HCT116 (cell line): ENCODE measurements at regions not wholly inside any gene's neighbourhood (a gene's known extent, or its start where the extent isn't known, plus 50 kb on each side); places are given as distances from the start of the nearest gene placed in this dataset.
A peak's percentile ranks its signal among the peaks of the same experiment; 100 is the strongest.

Experiments
- ATAC-seq: fragments of 200-7000 bp; cut with Tn5 transposase; 2 replicates; pipeline ENCODE4 v1.9.1; 2020; ENCODE audit warnings: mild to moderate bottlenecking, moderate library complexity
- BruUV-seq: library from RNA; stranded (reverse); fragments of 400-500 nt; replicated peaks from 2 replicates; lab custom pipeline; 2021; lab: Mats Ljungman, UMichigan
- CTCF ChIA-PET: fragments of 300-600 bp; sonication (Branson Sonifier 250); formaldehyde crosslinking; loops from one replicate; lab custom pipeline; 2021; ENCODE audit warnings: antibody characterized with exemption; lab: Charles Lee
- POLR2A ChIA-PET: fragments of 300-600, 350-600 bp; sonication (Branson Sonifier 250); formaldehyde crosslinking; loops from one replicate; lab custom pipeline; 2021; ENCODE audit warnings: antibody characterized with exemption; lab: Charles Lee
- RAD21 ChIA-PET, 2 experiments: fragments of 300-600 bp; sonication (Branson Sonifier 250); formaldehyde crosslinking; loops; one replicate each; lab custom pipeline; 2023; ENCODE audit warnings: low total read pairs in 2 of 2; ENCODE audit not compliant: uncharacterized antibody in 2 of 2, unreplicated experiment in 2 of 2, low non-redundant PET in 1 of 2; lab: Charles Lee
- DNase-seq: peaks from one replicate; pipeline ENCODE4 v3.0.0-alpha.2; 2010; ENCODE audit warnings: low read depth, low spot score
- H2AFZ ChIP-seq: fragments of 200-600 bp; shearing (Covaris generic), sonication (generic); 2 replicates; pipeline ENCODE4 v1.6.1; 2017; ENCODE audit warnings: low read depth, mixed run types, mixed read lengths, antibody characterized with exemption, low read length; ENCODE audit not compliant: poor library complexity, severe bottlenecking
- H3K27ac ChIP-seq: 2 replicates; pipeline ENCODE4 v1.5.1; 2012; ENCODE audit warnings: low read depth, low read length
- H3K27me3 ChIP-seq: fragments of 200-600 bp; sonication (generic); 2 replicates; pipeline ENCODE4 v1.6.1; 2016; ENCODE audit warnings: mixed run types, low read length, mixed read lengths; ENCODE audit not compliant: insufficient read depth
- H3K36me3 ChIP-seq, 2 experiments: fragments of 200-500 bp in 1 of 2; fragments of 200-600 bp in 1 of 2; sonication (Bioruptor generic) in 1 of 2; sonication (generic) in 1 of 2; 2 replicates each; pipeline versions ENCODE4 v1.5.1 to v1.6.1; 2014 to 2016; ENCODE audit warnings: low read length in 2 of 2, inconsistent platforms in 1 of 2, mixed read lengths in 1 of 2, mixed run types in 1 of 2; ENCODE audit not compliant: insufficient read depth in 2 of 2, control insufficient read depth in 1 of 2
- H3K4me1 ChIP-seq, 2 experiments: fragments of 200-600 bp in 1 of 2; sonication (generic) in 1 of 2; 2 replicates each; pipeline versions ENCODE4 v1.5.1 to v1.6.1; 2012 to 2017; ENCODE audit warnings: low read length in 2 of 2, inconsistent platforms in 1 of 2, mild to moderate bottlenecking in 1 of 2, mixed read lengths in 1 of 2, mixed run types in 1 of 2, moderate library complexity in 1 of 2; ENCODE audit not compliant: insufficient read depth in 2 of 2, control insufficient read depth in 1 of 2
- H3K4me2 ChIP-seq: fragments of 200-600 bp; sonication (generic); 2 replicates; pipeline ENCODE4 v1.6.1; 2017; ENCODE audit warnings: mixed run types, low read length, mixed read lengths
- H3K4me3 ChIP-seq, 2 experiments: fragments of 200-600 bp in 1 of 2; sonication (generic) in 1 of 2; replicated peaks in 1 of 2; 2 replicates each; pipeline ENCODE4 v1.5.1; 2011 to 2016; ENCODE audit warnings: low read length in 2 of 2, control low read depth in 1 of 2, low read depth in 1 of 2, mild to moderate bottlenecking in 1 of 2, mixed read lengths in 1 of 2, mixed run types in 1 of 2
- H3K79me2 ChIP-seq: fragments of 200-600 bp; sonication (generic); 2 replicates; pipeline ENCODE4 v1.6.1; 2017; ENCODE audit warnings: mild to moderate bottlenecking, mixed run types, low read length, moderate library complexity, mixed read lengths; ENCODE audit not compliant: insufficient read depth
- H3K9ac ChIP-seq: fragments of 200-600 bp; sonication (generic); 2 replicates; pipeline ENCODE4 v1.6.1; 2016; ENCODE audit warnings: low read length, mixed read lengths
- H3K9me2 ChIP-seq: fragments of 200-600 bp; sonication (generic), shearing (Covaris generic); 2 replicates; pipeline ENCODE4 v1.6.1; 2017; ENCODE audit warnings: mixed run types, mild to moderate bottlenecking, moderate library complexity; ENCODE audit not compliant: insufficient read depth
- H3K9me3 ChIP-seq, 2 experiments: fragments of 200-500 bp in 1 of 2; fragments of 200-600 bp in 1 of 2; sonication (Bioruptor generic) in 1 of 2; sonication (generic) in 1 of 2; 2 replicates each; pipeline ENCODE4 v1.6.1; 2014 to 2017; ENCODE audit warnings: low read length in 2 of 2, mixed read lengths in 2 of 2, inconsistent platforms in 1 of 2, low read depth in 1 of 2, mild to moderate bottlenecking in 1 of 2, mixed run types in 1 of 2, moderate library complexity in 1 of 2; ENCODE audit not compliant: control insufficient read depth in 1 of 2, insufficient read depth in 1 of 2
- H4K20me1 ChIP-seq: fragments of 200-600 bp; sonication (generic), shearing (Covaris generic); 2 replicates; pipeline ENCODE4 v1.6.1; 2017; ENCODE audit warnings: mixed run types, mild to moderate bottlenecking, moderate library complexity; ENCODE audit not compliant: insufficient read depth
- CBX3 ChIP-seq: IDR thresholded peaks from 2 replicates; pipeline ENCODE4 v1.6.1; 2012; ENCODE audit warnings: low read depth
- CEBPB ChIP-seq: IDR thresholded peaks from 2 replicates; pipeline ENCODE4 v1.6.1; 2012; ENCODE audit warnings: low read depth
- EGR1 ChIP-seq: IDR thresholded peaks from 2 replicates; pipeline ENCODE4 v1.6.1; 2012; ENCODE audit warnings: low read depth
- EZH2 ChIP-seq: fragments of 200-600 bp; sonication (generic); IDR thresholded peaks from 2 replicates; pipeline ENCODE4 v1.6.1; 2017; ENCODE audit warnings: antibody characterized with exemption, mixed run types
- JUND ChIP-seq: IDR thresholded peaks from 2 replicates; pipeline ENCODE4 v1.6.1; 2012
- POLR2A ChIP-seq: IDR thresholded peaks from 2 replicates; pipeline ENCODE4 v1.7.0; 2011; ENCODE audit warnings: borderline replicate concordance; ENCODE audit not compliant: insufficient read depth, insufficient read length; ENCODE audit errors: extremely low read depth
- POLR2AphosphoS5 ChIP-seq: IDR thresholded peaks from 2 replicates; pipeline ENCODE4 v1.6.1; 2011; ENCODE audit warnings: mild to moderate bottlenecking, low read depth, low read length, moderate library complexity
- RAD21 ChIP-seq: IDR thresholded peaks from 2 replicates; pipeline ENCODE4 v1.6.1; 2012; ENCODE audit warnings: low read depth, mild to moderate bottlenecking
- SIN3A ChIP-seq: IDR thresholded peaks from 2 replicates; pipeline ENCODE4 v1.6.1; 2012; ENCODE audit warnings: low read depth
- TCF7L2 ChIP-seq: IDR thresholded peaks from 2 replicates; pipeline ENCODE4 v1.7.0; 2011; ENCODE audit warnings: borderline replicate concordance, inconsistent platforms; ENCODE audit not compliant: insufficient read depth, insufficient read length; ENCODE audit errors: extremely low read depth
- YY1 ChIP-seq: IDR thresholded peaks from 2 replicates; pipeline ENCODE4 v1.6.1; 2011; ENCODE audit warnings: low read length, low read depth, moderate library complexity, mild to moderate bottlenecking; ENCODE audit not compliant: insufficient replicate concordance; ENCODE audit errors: extremely low read depth
- ZFX ChIP-seq: fragments of 450-650 bp; IDR thresholded peaks from 2 replicates; pipeline ENCODE4 v1.6.1; 2017
- ZNF274 ChIP-seq: fragments of 200-500 bp; sonication (Bioruptor generic); IDR thresholded peaks from 2 replicates; pipeline ENCODE4 v1.6.1; 2014; ENCODE audit warnings: mild to moderate bottlenecking, low read depth, low read length, inconsistent platforms
- intact Hi-C: fragments of 100-400 bp; cut with micrococcal nuclease; formaldehyde crosslinking; loops from 2 replicates; pipeline ENCODE4 v1.10.0; 2022
- TF ChIP-seq, protein P1 (sequence below): IDR thresholded peaks from 2 replicates; pipeline ENCODE4 v1.6.1; 2012
- TF ChIP-seq, protein P2 (sequence below): IDR thresholded peaks from 2 replicates; pipeline ENCODE4 v1.6.1; 2011; ENCODE audit warnings: mild to moderate bottlenecking, low read length, moderate library complexity; ENCODE audit not compliant: insufficient replicate concordance; ENCODE audit errors: extremely low read depth

DNA sequence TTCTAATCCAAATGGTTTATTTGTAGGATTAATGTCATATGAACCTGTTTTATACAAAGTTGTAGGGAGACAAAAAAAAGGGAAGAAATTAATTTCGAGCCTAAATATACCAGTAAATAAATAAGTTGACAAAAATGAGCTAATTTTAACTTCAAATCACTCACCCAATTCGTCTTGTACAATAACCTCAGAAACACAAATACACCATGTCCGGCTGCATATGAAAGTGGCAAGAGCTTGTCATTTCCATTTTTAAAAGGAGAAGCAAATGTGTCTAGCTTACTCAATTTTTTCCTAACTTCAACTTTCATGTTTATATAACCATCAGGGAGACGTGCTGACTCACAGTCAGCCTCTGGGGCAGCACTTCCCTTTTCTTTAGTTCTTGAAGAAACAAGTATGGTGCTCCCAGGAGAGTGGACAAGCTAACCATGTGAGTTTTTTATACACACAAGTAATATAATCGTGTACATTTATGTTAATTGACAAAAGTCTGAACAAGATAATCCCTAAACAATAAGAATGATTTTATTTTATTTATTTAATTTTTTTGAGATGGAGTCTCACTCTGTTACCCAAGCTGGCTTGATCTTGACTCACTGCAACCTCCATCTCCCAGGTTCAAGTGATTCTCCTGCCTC lies 55.5 kb upstream of the SGK1 start:
- RAD21 ChIA-PET: no interaction called here
- Histone ChIP-seq H3K4me3 (no peak overlapping the region), H3K36me3 (no peaks in the 10 kb centered on the region), H3K79me2 (no peaks in the 10 kb centered on the region), H4K20me1 (no peaks in the 10 kb centered on the region), H3K4me1 (peaks cover 0 to 4% of the 10 kb centered on the region in 2 experiments; a peak in 2 of 4 replicates), H3K9me3 (no peaks in the 10 kb centered on the region), H3K9me2 (no peaks in the 10 kb centered on the region)
- no TSS peak for BruUV-seq
- intact Hi-C loops: no loop called here
- POLR2A ChIA-PET: no interaction called here
- TF ChIP-seq YY1 (no peak), EGR1 (no peak), RAD21 (no peak), TCF7L2 (no peak), SIN3A (no peak), ZFX (no peak)
- TF ChIP-seq, all 23 proteins: peak for 0
- peak overlapping the region; percentile 38 for H2AFZ ChIP-seq
- H3K9ac ChIP-seq: no peak overlapping the region
- H3K27ac ChIP-seq: no peak overlapping the region
- H3K4me2 ChIP-seq: no peak overlapping the region
- CTCF ChIA-PET: no interaction called here
- H3K27me3 ChIP-seq: no peaks in the 10 kb centered on the region
- DNase-seq: no peak
- ATAC-seq: no peak

DNA sequence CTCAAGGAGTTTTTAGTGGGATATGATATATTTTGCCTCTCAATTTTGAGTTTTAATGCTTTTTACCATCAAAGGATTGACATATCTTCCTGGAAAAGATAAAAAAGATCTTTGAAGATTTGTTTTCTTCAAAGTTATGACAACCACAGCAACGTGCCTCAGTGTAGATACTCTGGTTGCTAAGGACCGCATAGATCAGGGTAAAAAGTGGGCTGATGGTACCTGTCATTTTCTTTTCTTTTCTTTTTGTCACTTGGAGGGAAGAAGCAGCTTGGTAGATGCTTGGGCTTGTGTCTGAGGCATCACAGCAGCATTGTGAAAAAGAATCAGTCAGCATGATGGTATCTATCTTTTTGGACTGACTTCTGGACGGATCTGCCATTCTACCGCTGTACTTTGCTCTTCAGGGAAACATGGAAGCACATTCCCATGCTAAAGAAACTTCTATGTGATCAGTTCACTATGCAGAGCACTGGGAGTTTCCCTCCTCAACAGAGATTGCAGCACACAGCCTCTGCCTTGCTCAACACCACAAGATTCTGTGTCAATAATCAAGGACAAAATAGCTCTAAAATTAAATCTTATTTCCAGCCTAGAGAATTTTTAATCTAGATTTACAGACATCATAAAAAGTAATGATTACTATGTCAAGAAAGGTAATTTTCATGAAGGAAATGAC lies 54.8 kb upstream of the SGK1 start:
- Histone ChIP-seq H3K4me3 (no peak overlapping the region), H3K4me1 (peaks cover 0 to 4% of the 10 kb centered on the region in 2 experiments; a peak in 1 of 4 replicates), H4K20me1 (no peaks in the 10 kb centered on the region), H3K9ac (no peak overlapping the region), H3K79me2 (no peaks in the 10 kb centered on the region), H2AFZ (no peak overlapping the region), H3K9me3 (no peaks in the 10 kb centered on the region), H3K27ac (no peak overlapping the region), H3K27me3 (no peaks in the 10 kb centered on the region), H3K36me3 (no peaks in the 10 kb centered on the region), H3K9me2 (no peaks in the 10 kb centered on the region), H3K4me2 (no peak overlapping the region)
- BruUV-seq: no TSS peak
- intact Hi-C loops: no loop called here
- RAD21 ChIA-PET: no interaction called here
- no peak for DNase-seq
- POLR2A ChIA-PET: no interaction called here
- CTCF ChIA-PET: no interaction called here
- no peak for ATAC-seq
- TF ChIP-seq JUND (no peak), CBX3 (no peak), POLR2AphosphoS5 (no peak), SIN3A (no peak), POLR2A (no peak), YY1 (no peak), EZH2 (no peak), CEBPB (no peak), ZNF274 (no peak)
- TF ChIP-seq, protein P1, sequence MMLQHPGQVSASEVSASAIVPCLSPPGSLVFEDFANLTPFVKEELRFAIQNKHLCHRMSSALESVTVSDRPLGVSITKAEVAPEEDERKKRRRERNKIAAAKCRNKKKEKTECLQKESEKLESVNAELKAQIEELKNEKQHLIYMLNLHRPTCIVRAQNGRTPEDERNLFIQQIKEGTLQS: no peak
- TF ChIP-seq, protein P2, sequence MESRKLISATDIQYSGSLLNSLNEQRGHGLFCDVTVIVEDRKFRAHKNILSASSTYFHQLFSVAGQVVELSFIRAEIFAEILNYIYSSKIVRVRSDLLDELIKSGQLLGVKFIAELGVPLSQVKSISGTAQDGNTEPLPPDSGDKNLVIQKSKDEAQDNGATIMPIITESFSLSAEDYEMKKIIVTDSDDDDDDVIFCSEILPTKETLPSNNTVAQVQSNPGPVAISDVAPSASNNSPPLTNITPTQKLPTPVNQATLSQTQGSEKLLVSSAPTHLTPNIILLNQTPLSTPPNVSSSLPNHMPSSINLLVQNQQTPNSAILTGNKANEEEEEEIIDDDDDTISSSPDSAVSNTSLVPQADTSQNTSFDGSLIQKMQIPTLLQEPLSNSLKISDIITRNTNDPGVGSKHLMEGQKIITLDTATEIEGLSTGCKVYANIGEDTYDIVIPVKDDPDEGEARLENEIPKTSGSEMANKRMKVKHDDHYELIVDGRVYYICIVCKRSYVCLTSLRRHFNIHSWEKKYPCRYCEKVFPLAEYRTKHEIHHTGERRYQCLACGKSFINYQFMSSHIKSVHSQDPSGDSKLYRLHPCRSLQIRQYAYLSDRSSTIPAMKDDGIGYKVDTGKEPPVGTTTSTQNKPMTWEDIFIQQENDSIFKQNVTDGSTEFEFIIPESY: no peak
